Panc1 (cell line): ENCODE measurements at regions not wholly inside any gene's neighbourhood (a gene's known extent, or its start where the extent isn't known, plus 50 kb on each side); places are given as distances from the start of the nearest gene placed in this dataset.

Source experiments
- ATAC-seq: fragments of 200-7000 bp; cut with Tn5 transposase; 2 replicates; pipeline ENCODE4 v1.9.1; 2020; ENCODE audit warnings: mild to moderate bottlenecking, moderate library complexity
- BruUV-seq: library from RNA; stranded (reverse); fragments of 400-500 nt; replicated peaks from 2 replicates; lab custom pipeline; 2021; lab: Mats Ljungman, UMichigan
- CTCF ChIA-PET: fragments of 300-600 bp; sonication (Branson Sonifier 250); formaldehyde crosslinking; loops from one replicate; lab custom pipeline; 2022; ENCODE audit warnings: antibody characterized with exemption; lab: Charles Lee
- POLR2A ChIA-PET: fragments of 300-600 bp; sonication (Branson Sonifier 250); formaldehyde crosslinking; loops from one replicate; lab custom pipeline; 2022; ENCODE audit warnings: antibody characterized with exemption; lab: Charles Lee
- DNase-seq: peaks from one replicate; pipeline ENCODE4 v3.0.0-alpha.2; 2010; ENCODE audit warnings: low read depth, low spot score
- H3K27ac ChIP-seq: 2 replicates; pipeline ENCODE4 v1.5.1; 2011; ENCODE audit warnings: mild to moderate bottlenecking, low read length, inconsistent platforms
- H3K27me3 ChIP-seq: fragments of 200-500 bp; sonication (Bioruptor generic); 2 replicates; pipeline ENCODE4 v1.6.0; 2014; ENCODE audit warnings: low read length, inconsistent platforms; ENCODE audit not compliant: control insufficient read depth, insufficient read depth
- H3K36me3 ChIP-seq: fragments of 200-500 bp; sonication (Bioruptor generic); 2 replicates; pipeline ENCODE4 v1.5.1; 2014; ENCODE audit warnings: inconsistent platforms, mild to moderate bottlenecking, low read length, moderate library complexity; ENCODE audit not compliant: control insufficient read depth, insufficient read depth
- H3K4me1 ChIP-seq: 2 replicates; pipeline ENCODE4 v1.5.1; 2011; ENCODE audit warnings: inconsistent platforms, mild to moderate bottlenecking, low read length, moderate library complexity; ENCODE audit not compliant: control insufficient read depth, insufficient read depth
- H3K4me3 ChIP-seq, 2 experiments: 2 replicates each; pipeline ENCODE4 v1.5.1; 2011 to 2012; ENCODE audit warnings: low read depth in 2 of 2, low read length in 2 of 2, mild to moderate bottlenecking in 2 of 2, inconsistent platforms in 1 of 2, moderate library complexity in 1 of 2
- H3K9me3 ChIP-seq: fragments of 200-500 bp; sonication (Bioruptor generic); 2 replicates; pipeline ENCODE4 v1.5.1; 2014; ENCODE audit warnings: low read depth, mild to moderate bottlenecking, inconsistent platforms, low read length, moderate library complexity; ENCODE audit not compliant: control insufficient read depth, insufficient read depth
- CTCF ChIP-seq: fragments of 450-650 bp; IDR thresholded peaks from 2 replicates; pipeline ENCODE4 v1.5.1; 2017; ENCODE audit warnings: mild to moderate bottlenecking
- POLR2AphosphoS5 ChIP-seq: IDR thresholded peaks from 2 replicates; pipeline ENCODE4 v1.6.1; 2012; ENCODE audit warnings: mild to moderate bottlenecking, low read depth, low read length, moderate library complexity
- REST ChIP-seq, 2 experiments: IDR thresholded peaks; 2 replicates each; pipeline ENCODE4 v1.6.1; 2011 to 2012; ENCODE audit warnings: low read depth in 2 of 2, control low read depth in 1 of 2, low read length in 1 of 2, mild to moderate bottlenecking in 1 of 2, moderate library complexity in 1 of 2; ENCODE audit not compliant: insufficient read depth in 1 of 2
- SIN3A ChIP-seq: IDR thresholded peaks from 2 replicates; pipeline ENCODE4 v1.6.1; 2012; ENCODE audit warnings: low read depth, mild to moderate bottlenecking, low read length, moderate library complexity, borderline replicate concordance; ENCODE audit not compliant: insufficient read depth
- TCF7L2 ChIP-seq: IDR thresholded peaks from 2 replicates; pipeline ENCODE4 v1.6.1; 2011; ENCODE audit warnings: mild to moderate bottlenecking, low read depth, low read length, inconsistent platforms
- in situ Hi-C: cut with HindIII; loops from 2 replicates; pipeline ENCODE4 v1.10.0; 2016; ENCODE audit warnings: low sequenced_read_pairs, low pct_unique_long_range_greater_than_20kb
- intact Hi-C: fragments of 100-400 bp; cut with micrococcal nuclease; formaldehyde crosslinking; loops from one replicate; pipeline ENCODE4 v1.10.0; 2022; ENCODE audit not compliant: unreplicated experiment

- TF ChIP-seq POLR2AphosphoS5 (no peak), REST (IDR thresholded peaks at IDR 0.05; ENCODE audit: insufficient read depth in 1 of 2, low read depth in 2 of 2, low read length in 1 of 2) (no peak), TCF7L2 (no peak), SIN3A (no peak), CTCF (no peak)
Observed at GRCh38 chr14:80419345-80419744, 208.0 kb upstream of the DIO2 start.

GRCh38 chr14:80415636-80416035, 204.3 kb upstream of the DIO2 start:
- H3K27me3 ChIP-seq = no peaks in the 10 kb centered on the region
- TF ChIP-seq SIN3A = no peak
- TF ChIP-seq REST (IDR thresholded peaks at IDR 0.05; ENCODE audit: insufficient read depth in 1 of 2, low read depth in 2 of 2, low read length in 1 of 2) = no peak
- no peak for TF ChIP-seq CTCF
- TF ChIP-seq POLR2AphosphoS5 = no peak
- no peak for TF ChIP-seq TCF7L2
- POLR2A ChIA-PET = no interaction called here
- H3K4me3 ChIP-seq = no peak overlapping the region
- no peaks in the 10 kb centered on the region for H3K4me1 ChIP-seq
- H3K9me3 ChIP-seq = no peaks in the 10 kb centered on the region
- intact Hi-C loops (no loop called here), in situ Hi-C loops (no loop called here)
- H3K36me3 ChIP-seq = no peaks in the 10 kb centered on the region
- no peak overlapping the region for H3K27ac ChIP-seq
- CTCF ChIA-PET = no interaction called here
- ATAC-seq (no peak), DNase-seq (no peak)
- no TSS peak for BruUV-seq

More at GRCh38 chr14:80419345-80419744, 208.0 kb upstream of the DIO2 start:
- Histone ChIP-seq H3K4me1 (no peaks in the 10 kb centered on the region), H3K27ac (no peak overlapping the region), H3K36me3 (no peaks in the 10 kb centered on the region), H3K9me3 (no peaks in the 10 kb centered on the region), H3K27me3 (no peaks in the 10 kb centered on the region), H3K4me3 (no peak overlapping the region)
- no TSS peak for BruUV-seq
- intact Hi-C loops = no loop called here
- ATAC-seq (no peak), DNase-seq (no peak)
- ChIA-PET POLR2A (no interaction called here), CTCF (no interaction called here)
- in situ Hi-C loops = no loop called here
